ENCODE measurements at regions not wholly inside any gene's neighbourhood (a gene's known extent, or its start where the extent isn't known, plus 50 kb on each side); places are given as distances from the start of the nearest gene placed in this dataset.
"Not testable (repeated sequence)": the region's sequence is repeated elsewhere in the genome, so short reads cannot be mapped to it uniquely, and the experiment has no call there.

DNA sequence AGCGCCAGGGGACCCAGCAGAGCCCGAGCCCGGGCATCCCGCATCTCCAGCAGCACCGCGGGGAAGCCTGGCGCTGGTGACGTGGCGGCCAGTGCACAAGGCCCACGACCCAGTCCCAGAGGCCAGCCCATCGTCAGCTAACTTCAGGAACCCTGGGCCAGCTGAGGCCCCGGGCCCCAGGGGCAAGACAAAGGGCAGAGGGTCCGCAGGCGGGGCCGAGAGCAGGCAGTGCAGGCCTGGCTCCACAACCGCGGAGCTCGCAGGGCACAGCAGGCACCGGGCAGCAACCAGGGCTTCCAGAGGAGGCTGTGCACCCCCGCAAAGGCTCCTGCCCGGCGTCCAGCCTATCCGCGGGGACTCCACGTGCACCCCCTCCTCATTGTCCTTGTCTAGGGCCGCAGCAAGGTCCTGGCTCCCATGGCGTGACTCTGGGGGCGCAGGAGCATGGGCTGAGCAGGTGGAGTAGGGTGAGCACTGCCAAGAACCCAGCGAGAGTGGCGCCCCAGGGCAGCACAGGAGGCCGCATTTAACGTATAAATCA is 352.5 kb downstream of the KCNJ18 start:
- DNase-seq: not testable (repeated sequence)

DNA sequence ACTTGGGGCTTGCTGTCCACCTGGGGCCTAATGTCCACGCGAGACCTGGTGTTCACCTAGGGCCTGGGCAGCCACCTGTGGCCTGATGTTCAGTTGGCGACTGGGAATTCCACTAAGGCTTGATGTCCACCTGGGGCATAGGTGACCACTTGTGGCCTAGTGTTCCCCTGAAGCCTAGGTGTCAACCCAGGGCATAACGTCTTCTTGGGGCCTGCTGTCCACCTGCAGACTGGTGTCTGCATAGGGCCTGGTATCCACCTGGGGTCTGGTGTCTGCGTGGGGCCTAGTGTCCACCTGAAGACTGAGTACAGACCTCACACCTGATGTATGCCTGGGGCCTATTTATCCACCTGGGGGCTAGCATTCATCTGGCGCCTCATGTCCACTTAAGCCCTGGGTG is 355.2 kb downstream of the KCNJ18 start:
- DNase-seq: not testable (repeated sequence)

DNA sequence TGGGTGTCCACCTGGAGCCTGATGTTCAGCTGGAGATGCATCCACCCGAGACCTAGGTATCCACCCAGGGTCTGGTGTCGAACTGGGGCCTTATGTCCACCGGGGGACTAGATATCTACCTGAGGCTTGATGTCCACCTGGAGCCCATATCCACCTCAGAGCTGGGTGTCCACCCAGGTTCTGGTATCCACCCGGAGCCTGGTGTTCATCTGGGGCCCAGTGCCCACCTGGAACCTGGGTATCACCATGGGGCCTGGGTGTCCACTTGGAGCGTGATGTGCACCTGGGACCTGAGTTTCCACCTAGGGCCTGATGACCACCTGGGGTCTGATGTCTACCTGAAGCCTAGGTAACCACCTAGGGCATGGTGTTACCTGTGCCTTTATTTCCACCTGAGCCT is 355.9 kb downstream of the KCNJ18 start:
- DNase-seq: not testable (repeated sequence)

DNA sequence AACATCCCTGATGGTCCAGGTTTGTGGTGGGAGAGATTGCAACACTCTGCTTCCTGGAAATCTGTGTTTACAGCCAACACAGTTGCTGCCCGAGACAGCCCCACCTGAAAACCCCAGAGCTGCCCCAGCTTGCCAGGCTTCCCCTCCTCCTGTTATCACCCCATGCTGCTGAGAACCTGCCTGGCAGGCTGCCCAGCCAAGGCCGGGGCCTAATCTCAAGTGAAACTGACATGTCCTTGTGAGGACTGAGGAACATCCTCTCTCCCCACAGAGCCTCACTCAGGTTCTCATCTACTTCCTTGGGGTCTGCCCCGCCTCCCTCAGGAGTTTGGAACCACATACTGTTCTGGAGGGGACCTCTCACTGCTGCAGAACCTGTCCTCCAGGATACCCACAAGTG is 358.4 kb downstream of the KCNJ18 start:
- DNase-seq: not testable (repeated sequence)

DNA sequence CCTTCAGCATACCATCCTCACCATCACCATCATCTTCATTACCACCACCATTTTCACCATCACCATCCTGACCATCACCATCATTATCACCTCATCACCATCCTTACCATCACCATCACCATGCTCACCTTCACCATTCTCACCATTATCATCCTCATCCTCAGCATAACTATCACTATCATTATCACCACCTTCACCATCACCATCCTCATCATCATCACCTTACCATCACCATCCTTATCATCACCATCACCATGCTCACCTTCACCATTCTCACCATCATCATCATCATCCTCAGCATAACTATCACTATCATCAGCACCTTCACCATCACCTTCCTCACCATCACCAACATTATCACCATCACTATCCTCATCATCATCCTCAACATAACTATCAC is 360.4 kb downstream of the KCNJ18 start:
- DNase-seq: not testable (repeated sequence)

DNA sequence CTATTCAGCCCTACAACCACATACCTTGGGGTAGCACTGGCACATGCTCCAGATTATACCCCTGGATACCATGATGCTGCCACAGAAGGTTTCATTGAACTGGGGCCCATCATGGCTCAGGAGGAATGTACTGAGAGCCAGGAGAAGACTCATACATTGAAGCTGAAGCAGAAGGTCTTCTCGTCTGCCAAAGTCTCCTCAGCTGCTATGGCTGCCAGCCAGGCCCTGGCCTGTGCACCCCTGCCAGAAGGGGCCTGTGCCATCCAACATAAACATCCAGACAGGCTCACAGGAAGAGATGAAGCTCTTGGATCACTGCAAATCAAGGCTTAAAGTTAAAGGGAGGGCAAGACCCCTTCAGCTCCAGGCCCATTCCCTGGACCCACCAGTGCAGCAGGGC is 364.2 kb downstream of the KCNJ18 start:
- DNase-seq: not testable (repeated sequence)

DNA sequence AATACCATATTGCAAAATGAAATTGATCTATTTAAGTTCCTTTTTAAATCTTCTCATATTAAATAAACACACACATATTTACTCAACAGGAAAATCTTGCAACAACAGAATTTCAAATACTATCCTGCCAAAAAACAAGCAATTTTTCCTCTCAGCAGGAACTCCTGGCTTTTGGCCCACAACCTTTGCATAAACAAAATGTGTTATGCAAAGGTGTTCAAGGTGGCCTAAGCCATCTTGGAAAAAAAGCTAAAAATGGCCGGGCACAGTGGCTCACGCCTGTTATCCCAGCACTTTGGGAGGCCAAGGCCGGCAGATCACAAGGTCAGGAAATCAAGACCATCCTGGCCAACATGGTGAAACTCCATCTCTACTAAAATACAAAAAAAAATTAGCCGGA is 383.6 kb downstream of the KCNJ18 start:
- not testable (repeated sequence) for DNase-seq

DNA sequence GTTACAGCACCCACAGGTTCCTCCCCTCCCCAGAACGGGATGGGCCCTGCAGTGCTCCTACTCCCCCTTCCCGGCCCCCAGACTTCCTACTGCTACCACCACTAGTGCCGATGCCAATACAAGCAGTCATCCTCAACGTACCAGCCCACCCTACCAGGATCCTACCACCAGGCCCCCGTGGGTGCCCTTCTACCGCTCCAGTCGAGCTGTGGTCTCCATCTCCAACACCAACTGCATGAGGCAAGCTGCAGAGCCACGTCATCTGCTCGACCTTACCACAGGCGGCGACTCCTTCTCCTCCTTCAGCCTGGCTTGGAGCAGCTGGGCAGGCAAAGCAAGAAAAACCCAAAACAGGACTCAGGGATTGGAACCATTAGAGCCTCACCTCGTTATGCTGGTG is 396.3 kb downstream of the KCNJ18 start:
- not testable (repeated sequence) for DNase-seq

DNA sequence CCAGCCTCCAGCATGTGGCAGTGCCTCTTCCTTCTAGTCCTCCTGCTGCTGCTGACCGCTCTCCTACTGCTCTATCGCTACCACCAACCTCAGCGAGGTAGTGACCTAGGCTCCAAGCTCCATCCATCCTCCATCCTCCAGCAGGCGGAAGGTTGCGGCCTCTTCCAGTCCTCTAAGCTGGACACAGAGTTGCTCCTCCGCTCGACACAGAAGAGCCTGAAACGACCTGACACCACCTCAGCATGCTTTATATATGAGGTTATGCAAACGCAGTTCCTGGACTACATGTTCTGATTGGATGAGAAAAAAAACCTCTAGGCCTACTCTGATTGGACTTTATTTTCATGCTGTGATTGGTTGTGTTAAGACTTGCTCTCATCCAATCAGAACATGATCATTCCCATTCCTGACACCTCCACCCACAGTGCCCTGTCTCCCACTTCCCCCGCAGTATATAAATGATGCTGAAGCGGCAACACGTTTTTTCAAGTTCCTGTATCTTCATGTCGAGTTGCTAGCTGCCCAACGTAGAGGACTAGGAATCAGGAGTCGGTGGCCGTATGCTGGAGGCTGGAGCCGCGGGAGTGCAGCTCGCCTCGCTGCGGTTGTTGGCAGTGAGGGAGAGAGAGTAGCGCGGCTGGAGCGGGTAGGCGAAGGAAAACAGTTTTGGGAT is 398.1 kb downstream of the KCNJ18 start:
- no peak for DNase-seq

DNA sequence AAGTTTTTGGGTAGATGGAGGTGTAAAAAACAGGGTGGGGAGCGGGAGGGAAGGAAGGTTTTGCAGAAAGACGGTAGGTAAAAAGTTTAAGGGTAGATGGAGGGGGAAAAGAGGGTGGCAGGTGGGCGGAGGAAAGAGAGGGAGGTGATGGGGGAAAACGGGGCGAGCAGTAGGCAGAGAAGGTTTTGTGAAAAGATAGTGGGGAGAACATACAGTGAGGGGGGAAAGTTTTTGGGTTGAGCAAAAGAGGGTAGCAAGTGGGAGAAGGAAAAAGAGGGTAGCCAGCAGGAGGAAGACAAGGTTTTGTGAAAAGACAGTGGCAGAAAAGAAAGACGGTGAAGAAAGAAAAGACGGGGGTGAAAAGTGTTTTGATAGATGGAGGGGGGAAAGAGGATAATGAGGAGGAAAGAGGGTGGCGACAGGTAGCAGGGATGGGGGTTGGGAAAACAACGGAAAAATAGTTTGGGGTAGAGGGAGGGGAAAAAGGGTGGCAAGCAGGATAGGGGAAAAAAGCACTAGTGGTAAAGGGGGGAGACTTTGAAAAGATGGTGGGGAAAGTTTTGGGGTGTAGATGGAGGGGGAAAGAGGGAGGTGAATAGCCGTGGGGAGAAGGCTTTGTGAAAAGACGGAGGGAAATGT is 398.8 kb downstream of the KCNJ18 start:
- DNase-seq: not testable (repeated sequence)

DNA sequence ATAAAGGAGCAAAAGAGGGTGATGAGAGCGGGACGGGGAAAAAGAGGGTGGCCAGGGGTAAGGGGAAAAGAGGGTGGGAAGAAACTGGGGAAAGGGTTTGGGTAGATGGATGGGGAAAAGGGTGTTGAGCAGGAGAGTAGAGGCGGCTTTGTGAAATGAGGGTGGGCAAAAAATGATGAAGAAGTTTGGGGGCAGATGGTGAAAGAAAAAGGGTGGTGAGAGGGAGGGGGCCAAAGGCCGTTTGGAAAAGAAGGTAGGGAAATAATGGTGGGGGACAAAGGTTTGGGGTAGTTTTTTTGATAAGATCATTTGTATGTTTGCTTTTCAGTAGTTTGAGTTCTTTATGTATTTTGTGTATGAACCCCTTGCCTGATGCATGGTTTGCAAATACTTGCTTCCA is 399.5 kb downstream of the KCNJ18 start:
- not testable (repeated sequence) for DNase-seq

DNA sequence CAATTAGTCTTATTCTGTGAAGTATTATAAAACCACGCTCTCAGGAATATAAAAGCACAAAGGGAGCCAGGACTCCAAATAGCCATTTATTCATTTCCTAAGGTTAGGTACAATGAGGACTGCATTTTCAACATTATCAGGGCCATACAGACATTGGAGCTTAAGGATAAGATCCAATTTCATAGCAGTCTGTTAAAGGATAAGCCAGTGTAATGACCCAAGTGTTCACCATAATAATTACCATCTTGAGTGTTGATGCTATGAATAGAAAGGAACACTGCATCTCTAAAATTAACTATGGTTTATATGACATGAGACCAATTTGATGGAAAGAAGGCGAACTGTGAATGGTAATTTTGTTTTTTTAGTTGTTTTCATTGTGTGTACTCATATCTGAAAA is 403.1 kb downstream of the KCNJ18 start:
- DNase-seq: not testable (repeated sequence)

DNA sequence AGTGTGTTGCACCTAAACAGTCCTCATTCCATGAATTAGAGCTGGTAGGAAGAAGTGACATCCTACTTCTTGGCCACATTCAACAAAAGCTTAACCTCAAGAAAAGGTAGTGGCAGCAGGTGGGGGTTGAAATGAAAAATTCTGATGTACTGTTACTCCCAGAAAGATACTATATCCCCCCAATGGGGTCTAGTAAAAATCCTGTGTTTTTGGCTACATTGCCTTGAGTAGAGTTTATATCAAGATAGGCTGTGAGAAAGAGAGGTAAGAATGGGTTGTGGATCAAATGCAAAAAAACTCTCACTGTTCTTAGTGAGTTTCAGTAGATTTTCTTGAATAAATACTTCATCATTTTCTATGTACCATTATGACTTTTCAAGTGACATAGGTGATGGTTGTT is 407.3 kb downstream of the KCNJ18 start:
- not testable (repeated sequence) for DNase-seq

DNA sequence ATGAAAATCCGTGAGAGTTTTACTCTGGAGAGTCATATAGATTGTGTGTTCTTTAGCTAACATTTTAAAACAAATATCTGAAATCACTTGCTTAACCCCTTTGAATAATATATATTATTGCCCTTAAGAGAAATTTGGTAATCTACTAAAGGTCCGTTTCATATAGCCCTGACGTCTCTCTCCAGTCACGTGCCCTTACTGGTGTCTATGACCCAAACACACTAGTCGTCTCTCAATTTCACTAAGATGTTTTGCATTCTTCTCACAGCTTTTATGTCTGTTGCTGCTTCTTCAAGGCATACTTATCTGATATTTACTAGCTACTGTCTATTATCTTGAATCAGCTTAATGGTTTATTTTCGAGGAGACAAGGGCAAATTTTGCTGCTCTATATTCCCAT is 409.9 kb downstream of the KCNJ18 start:
- no peak for DNase-seq

DNA sequence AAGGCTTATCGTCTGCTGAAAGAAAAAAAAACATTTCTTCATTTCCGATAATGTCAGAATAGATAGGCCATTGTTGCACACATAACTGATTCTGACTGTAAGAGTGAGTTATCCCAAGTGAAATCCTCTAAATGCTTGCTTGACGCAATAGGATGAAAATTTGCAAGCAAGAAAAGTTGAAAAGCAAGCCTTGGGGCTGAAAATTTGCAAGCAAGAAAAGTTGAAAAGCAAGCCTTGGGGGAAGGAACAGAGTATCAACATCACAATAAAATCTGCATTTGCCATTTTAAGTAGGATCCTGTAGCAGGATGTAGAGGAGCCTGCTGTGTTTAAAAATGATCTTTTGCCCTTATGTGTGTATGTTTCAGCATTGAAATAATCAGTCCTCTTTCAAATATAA is 424.4 kb downstream of the KCNJ18 start:
- DNase-seq: not testable (repeated sequence)

DNA sequence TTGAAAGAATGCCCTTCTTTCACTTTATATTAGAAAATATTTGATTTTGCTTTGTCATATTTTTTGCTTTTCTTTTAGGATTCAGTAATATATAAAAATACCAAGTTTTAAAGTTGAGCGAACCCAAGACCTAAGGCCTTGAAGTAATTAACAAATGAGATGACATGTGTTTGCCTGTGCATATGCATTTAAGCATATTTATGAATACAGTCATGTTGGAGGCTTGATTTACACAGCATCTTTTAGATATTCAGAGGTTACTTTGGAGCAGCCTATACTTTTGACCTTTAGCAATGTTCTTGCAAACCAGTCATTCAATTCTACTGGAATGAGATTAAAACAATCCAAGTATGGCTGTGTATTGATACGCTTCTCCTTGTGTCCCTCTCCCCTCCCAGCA is 425.1 kb downstream of the KCNJ18 start:
- DNase-seq: not testable (repeated sequence)

DNA sequence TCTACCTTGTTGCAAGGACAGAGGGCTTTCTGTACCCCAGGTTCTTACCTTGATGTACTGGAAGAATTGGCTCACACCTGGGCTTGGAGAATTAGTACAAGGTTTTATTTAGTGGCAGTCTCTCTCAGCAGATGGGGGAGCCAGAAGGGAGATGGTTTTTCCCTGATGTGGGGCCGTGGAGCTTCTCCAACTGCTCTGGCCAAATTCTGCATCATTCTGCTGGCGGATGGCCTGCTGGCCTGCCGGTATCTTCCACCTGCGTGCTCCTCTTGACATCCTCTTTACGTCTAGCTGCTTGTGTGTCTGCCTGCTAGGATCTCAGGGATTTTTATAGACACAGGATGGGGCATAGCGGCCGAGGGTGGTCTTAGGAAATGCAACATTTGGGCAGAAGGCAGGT is 426.7 kb downstream of the KCNJ18 start:
- not testable (repeated sequence) for DNase-seq

DNA sequence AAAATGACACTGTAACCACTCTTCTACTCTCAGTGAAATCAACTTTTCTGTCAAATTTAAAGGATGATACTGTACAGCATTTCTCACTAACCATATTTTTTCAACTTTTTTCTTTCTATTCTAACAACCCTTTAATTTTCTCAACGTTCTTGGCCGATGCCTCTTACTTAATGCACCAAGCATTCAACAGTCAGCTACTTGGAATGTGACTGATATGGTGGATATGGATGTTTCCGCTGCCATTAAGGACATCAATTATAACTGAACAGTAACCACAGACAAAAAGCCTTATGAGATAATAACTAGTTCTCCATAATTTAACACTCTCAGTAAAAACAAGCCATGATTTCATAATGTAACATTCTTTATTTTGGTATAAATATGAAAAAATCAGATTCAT is 427.4 kb downstream of the KCNJ18 start:
- DNase-seq: not testable (repeated sequence)

DNA sequence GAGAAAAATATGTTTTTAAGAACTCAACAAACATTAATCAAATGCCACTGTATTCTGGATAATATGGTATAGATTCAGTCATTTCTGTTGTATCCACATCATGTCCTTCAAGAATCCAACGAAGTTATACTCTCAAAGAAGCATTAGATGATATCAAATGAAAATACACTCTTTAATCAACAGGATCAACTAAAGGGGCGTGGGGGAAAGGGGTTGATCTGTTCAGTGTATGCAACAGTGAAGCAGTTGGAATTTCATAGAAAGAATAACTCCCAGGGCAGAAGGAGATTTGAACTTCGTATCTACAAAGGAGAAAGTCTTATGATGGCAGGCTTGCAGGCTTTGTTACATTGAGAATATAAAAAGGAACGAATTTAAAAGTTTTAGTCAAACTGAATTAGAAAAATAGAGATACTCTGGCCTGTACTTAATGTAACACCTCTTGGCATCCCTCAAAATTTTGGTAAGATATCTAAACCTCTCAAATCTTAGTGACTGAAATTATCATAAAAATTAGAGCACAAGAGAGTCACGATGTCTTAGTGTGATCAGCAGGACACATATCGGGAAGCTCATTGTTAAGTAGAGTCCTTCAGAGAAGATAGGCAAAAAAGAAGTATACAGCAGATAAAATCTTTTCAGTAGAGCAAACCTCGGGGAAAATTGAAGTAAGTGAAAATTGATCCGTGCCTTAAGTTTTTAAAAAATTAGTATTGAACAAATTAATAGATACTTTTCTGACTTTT is 431.4 kb downstream of the KCNJ18 start:
- no peak for DNase-seq

DNA sequence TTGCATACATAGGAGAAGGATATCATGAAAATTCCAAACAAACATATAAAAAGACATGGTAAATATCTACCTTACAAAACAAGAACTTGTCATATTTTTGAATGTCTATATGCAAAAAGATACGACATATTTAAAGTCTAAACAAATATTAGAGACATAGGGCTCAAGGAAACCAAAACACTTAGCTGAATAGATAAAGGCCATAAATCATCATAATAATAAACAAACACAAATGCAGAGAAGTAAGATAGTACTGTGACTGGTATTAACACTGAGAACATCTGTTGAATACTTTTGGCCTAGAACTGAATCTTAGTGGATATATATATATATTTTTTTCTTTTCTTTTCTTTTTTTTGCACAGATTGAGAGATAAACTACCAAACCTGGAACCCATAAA is 435.8 kb downstream of the KCNJ18 start:
- no peak for DNase-seq

DNA sequence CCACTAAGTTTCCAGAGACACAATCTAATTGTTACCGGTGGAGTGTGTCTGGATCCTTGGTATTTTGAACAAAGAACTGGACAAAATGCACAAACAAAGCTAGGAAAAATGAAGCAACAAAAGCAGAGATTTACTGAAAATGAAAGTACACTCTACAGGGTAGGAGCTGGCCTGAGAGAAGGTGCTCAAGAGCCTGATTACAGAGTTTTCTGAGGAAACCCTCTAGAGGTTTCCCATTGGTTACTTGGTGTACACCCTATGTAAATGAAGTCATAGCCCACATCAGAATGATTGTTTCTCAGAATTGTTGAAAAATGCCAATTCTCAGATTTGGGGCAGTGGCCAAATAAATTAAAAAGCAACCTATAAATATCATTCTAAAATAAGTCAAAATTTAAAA is 436.4 kb downstream of the KCNJ18 start:
- DNase-seq: no peak

DNA sequence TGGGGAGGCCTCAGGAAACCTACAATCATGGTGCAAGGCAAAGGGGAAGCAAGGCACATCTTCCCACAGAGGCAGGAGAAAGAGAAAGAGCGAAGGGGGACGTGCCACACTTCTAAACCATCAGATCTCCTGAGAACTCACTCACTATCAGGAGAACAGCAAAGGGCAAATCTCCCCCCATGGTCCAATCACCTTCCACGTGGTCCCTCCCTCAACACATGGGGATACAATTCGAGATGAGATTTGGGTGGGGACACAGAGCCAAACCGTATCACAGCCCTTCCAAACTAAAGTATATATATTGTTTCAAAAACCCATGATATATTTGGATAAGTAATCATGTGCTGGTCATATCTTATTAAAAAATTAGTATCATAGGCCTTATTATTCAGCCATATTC is 437.6 kb downstream of the KCNJ18 start:
- DNase-seq: not testable (repeated sequence)

DNA sequence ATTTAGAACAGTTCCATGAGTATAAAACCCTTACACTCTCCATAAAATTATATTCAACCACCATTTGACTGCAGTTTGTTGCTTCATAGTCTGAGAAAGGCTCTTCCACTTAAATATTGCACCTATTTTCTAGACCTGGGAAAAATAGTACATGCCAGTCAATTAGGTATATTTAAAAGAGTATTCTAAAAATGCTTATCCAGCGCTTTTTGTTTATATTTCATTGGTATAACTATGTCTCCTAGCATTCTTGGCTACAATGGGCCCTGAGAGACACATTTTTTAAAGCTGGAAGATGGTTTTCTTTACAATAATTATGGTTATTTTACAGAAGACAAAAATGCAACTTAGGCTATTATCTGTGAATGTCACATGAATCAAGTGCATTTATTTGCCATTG is 439.4 kb downstream of the KCNJ18 start:
- no peak for DNase-seq
